OCI-LY7 (cell line): ENCODE measurements at regions not wholly inside any gene's neighbourhood (a gene's known extent, or its start where the extent isn't known, plus 50 kb on each side); places are given as distances from the start of the nearest gene placed in this dataset.
"Not testable (repeated sequence)": the region's sequence is repeated elsewhere in the genome, so short reads cannot be mapped to it uniquely, and the experiment has no call there.

Source experiments
- BruUV-seq: library from RNA; stranded (reverse); fragments of 400-500 nt; replicated peaks from 2 replicates; lab custom pipeline; 2021; lab: Mats Ljungman, UMichigan
- CTCF ChIA-PET: fragments of 300-600 bp; sonication (Branson Sonifier 250); formaldehyde crosslinking; loops from one replicate; lab custom pipeline; 2022; ENCODE audit warnings: antibody characterized with exemption; ENCODE audit not compliant: unreplicated experiment; lab: Charles Lee
- POLR2A ChIA-PET: fragments of 300-600 bp; sonication (Branson Sonifier 250); formaldehyde crosslinking; loops from one replicate; lab custom pipeline; 2022; ENCODE audit warnings: antibody characterized with exemption; lab: Charles Lee
- DNase-seq: peaks from one replicate; pipeline ENCODE4 v3.0.0-alpha.2; 2015; ENCODE audit warnings: low spot score
- H2AFZ ChIP-seq: fragments of 200-600 bp; sonication (generic), shearing (Covaris generic); 2 replicates; pipeline ENCODE4 v1.6.1; 2014; ENCODE audit warnings: mild to moderate bottlenecking, antibody characterized with exemption, low read length, moderate library complexity
- H3K27ac ChIP-seq: fragments of 200-600 bp; sonication (generic); 2 replicates; pipeline ENCODE4 v1.5.1; 2014; ENCODE audit warnings: mixed run types, low read depth, mild to moderate bottlenecking, moderate library complexity, low read length, inconsistent platforms; ENCODE audit not compliant: poor library complexity, severe bottlenecking
- H3K36me3 ChIP-seq: fragments of 200-600 bp; sonication (generic); 2 replicates; pipeline ENCODE4 v1.6.1; 2014; ENCODE audit warnings: mild to moderate bottlenecking, antibody characterized with exemption, low read length, moderate library complexity, mixed read lengths; ENCODE audit not compliant: insufficient read depth
- H3K4me1 ChIP-seq: fragments of 200-600 bp; sonication (generic); 2 replicates; pipeline ENCODE4 v1.5.1; 2014; ENCODE audit warnings: mild to moderate bottlenecking, low read length; ENCODE audit not compliant: insufficient read depth, poor library complexity, severe bottlenecking
- H3K4me2 ChIP-seq: fragments of 200-600 bp; sonication (generic); 2 replicates; pipeline ENCODE4 v1.6.1; 2014; ENCODE audit warnings: mild to moderate bottlenecking, low read length
- H3K4me3 ChIP-seq: fragments of 200-600 bp; sonication (generic); 2 replicates; pipeline ENCODE4 v1.5.1; 2014; ENCODE audit warnings: mild to moderate bottlenecking, low read depth, low read length; ENCODE audit not compliant: poor library complexity, severe bottlenecking
- H3K79me2 ChIP-seq: fragments of 200-600 bp; sonication (generic); 2 replicates; pipeline ENCODE4 v1.6.1; 2016; ENCODE audit warnings: low read depth, mild to moderate bottlenecking, low read length, moderate library complexity, mixed read lengths; ENCODE audit not compliant: insufficient read depth
- H3K9me2 ChIP-seq: fragments of 200-600 bp; sonication (generic); 2 replicates; pipeline ENCODE4 v1.6.1; 2016; ENCODE audit warnings: mild to moderate bottlenecking, low read length, mixed read lengths; ENCODE audit not compliant: insufficient read depth
- H3K9me3 ChIP-seq: fragments of 200-600 bp; sonication (generic); 2 replicates; pipeline ENCODE4 v1.6.1; 2014; ENCODE audit warnings: mild to moderate bottlenecking, mixed run types, low read length, mixed read lengths
- H4K20me1 ChIP-seq: fragments of 200-600 bp; sonication (generic); 2 replicates; pipeline ENCODE4 v1.6.1; 2014; ENCODE audit warnings: mild to moderate bottlenecking, antibody characterized with exemption, low read length, moderate library complexity, mixed read lengths; ENCODE audit not compliant: insufficient read depth
- EZH2phosphoT487 ChIP-seq: fragments of 200-600 bp; sonication (generic); IDR thresholded peaks from 2 replicates; pipeline ENCODE4 v1.6.1; 2018; ENCODE audit warnings: low read depth, borderline replicate concordance, mild to moderate bottlenecking, mixed run types, antibody characterized with exemption, low read length, moderate library complexity, mixed read lengths
- intact Hi-C: fragments of 100-400 bp; cut with micrococcal nuclease; formaldehyde crosslinking; loops from one replicate; pipeline ENCODE4 v1.10.0; 2022; ENCODE audit not compliant: unreplicated experiment
- TF ChIP-seq, protein P1 (sequence below): fragments of 200-600 bp; sonication (generic); conservative IDR thresholded peaks from 2 replicates; pipeline ENCODE4 v1.5.1; 2014; ENCODE audit warnings: mild to moderate bottlenecking, antibody characterized with exemption, low read length, moderate library complexity, mixed read lengths

DNA sequence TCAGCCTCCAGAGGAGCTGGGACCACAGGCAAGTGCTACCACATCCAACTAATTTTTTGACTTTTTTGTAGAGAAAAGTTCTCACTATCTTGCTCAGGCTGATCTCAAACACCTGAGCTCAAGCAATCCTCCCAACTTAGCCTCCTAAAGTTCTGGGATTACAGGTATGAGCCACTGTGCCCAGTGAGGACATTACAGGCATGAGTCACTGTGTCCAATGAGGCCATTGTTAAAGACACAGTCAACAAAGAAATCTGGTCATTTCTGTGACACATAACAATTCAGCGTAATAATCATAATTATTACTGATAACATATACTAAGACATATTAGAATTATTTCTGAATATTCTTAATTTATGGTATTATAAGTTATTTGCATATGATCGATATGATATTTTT lies 463.4 kb upstream of the NDN start:
- BruUV-seq = no TSS peak
- H3K9me2 ChIP-seq = no peaks in the 10 kb centered on the region
- H3K9me3 ChIP-seq = no peaks in the 10 kb centered on the region
- DNase-seq = no peak
- H3K4me3 ChIP-seq = no peak overlapping the region
- ChIA-PET POLR2A (no interaction called here), CTCF (no interaction called here)
- intact Hi-C loops = no loop called here
- no peak overlapping the region for H3K4me2 ChIP-seq
- H4K20me1 ChIP-seq = no peaks in the 10 kb centered on the region
- H3K27ac ChIP-seq = no peak overlapping the region
- no peak for TF ChIP-seq EZH2phosphoT487
- TF ChIP-seq, protein P1, sequence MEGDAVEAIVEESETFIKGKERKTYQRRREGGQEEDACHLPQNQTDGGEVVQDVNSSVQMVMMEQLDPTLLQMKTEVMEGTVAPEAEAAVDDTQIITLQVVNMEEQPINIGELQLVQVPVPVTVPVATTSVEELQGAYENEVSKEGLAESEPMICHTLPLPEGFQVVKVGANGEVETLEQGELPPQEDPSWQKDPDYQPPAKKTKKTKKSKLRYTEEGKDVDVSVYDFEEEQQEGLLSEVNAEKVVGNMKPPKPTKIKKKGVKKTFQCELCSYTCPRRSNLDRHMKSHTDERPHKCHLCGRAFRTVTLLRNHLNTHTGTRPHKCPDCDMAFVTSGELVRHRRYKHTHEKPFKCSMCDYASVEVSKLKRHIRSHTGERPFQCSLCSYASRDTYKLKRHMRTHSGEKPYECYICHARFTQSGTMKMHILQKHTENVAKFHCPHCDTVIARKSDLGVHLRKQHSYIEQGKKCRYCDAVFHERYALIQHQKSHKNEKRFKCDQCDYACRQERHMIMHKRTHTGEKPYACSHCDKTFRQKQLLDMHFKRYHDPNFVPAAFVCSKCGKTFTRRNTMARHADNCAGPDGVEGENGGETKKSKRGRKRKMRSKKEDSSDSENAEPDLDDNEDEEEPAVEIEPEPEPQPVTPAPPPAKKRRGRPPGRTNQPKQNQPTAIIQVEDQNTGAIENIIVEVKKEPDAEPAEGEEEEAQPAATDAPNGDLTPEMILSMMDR = no peak
- no peak overlapping the region for H2AFZ ChIP-seq
- H3K4me1 ChIP-seq = no peaks in the 10 kb centered on the region
- H3K79me2 ChIP-seq = no peaks in the 10 kb centered on the region
- no peaks in the 10 kb centered on the region for H3K36me3 ChIP-seq

DNA sequence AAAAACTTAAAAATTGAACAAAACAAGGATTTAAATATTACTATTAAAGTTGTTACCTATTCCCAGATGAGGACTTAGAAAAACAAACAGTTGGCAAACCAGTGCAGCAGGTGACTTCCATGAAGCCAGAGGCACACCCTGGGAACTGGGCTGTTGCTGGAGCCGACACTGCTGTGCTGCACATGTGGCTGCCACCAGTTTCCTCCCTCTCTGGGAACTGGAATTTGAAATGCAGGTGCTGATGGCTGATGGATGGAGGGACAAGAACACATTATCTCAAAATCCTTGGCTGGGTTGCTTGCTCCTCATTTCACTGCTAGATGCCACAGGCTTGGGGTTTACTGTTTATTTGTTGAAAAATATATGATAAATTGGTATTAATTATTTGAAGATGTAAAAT lies 471.2 kb upstream of the NDN start:
- DNase-seq, POLR2A ChIA-PET, H3K27ac ChIP-seq, H3K36me3 ChIP-seq, BruUV-seq, intact Hi-C loops, H3K4me1 ChIP-seq, H3K9me2 ChIP-seq, H3K4me3 ChIP-seq, H2AFZ ChIP-seq, H4K20me1 ChIP-seq, H3K9me3 ChIP-seq, H3K79me2 ChIP-seq, H3K4me2 ChIP-seq, CTCF ChIA-PET: not testable (repeated sequence)

DNA sequence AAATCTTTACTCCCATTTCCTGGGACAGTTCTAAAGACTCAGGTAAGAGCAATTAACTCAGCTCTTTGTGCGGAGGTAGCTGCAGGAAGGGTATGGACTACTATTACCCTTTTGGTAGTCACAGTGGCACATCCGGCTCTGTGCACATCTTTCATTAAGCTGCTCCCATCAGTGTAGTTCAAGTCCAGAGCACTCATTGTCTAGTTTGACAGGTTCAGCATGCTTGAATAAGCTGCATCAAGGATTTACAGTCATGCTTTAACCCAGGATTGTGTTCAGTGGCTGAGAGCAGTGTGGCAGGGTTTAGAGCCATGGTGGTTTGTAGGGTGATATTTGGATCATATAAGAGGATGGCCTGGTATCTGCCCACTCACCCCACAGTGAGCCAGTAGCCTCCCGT lies 478.4 kb upstream of the NDN start:
- POLR2A ChIA-PET, H3K79me2 ChIP-seq, H3K4me2 ChIP-seq, H4K20me1 ChIP-seq, BruUV-seq, CTCF ChIA-PET, H3K27ac ChIP-seq, DNase-seq, intact Hi-C loops, H3K9me2 ChIP-seq, H3K4me3 ChIP-seq, H2AFZ ChIP-seq, H3K4me1 ChIP-seq, H3K36me3 ChIP-seq, H3K9me3 ChIP-seq: not testable (repeated sequence)

DNA sequence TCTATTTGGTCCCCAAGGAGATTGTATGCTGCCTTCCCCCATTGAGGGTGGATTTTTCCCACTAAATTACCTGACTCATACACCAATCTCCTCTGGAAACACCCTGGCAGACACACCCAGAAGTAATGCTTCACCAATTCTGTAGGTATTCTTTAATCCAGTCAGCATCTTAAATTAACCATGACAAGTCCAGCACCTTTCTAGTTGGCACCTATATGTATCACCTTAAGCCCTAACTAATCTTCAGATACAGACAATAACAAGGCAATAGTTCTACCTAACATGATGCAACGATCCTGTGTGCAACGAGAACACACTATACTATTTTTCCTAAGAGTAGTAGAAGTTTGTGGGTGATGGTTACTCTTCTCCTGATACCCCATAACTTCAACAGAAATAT lies 473.3 kb upstream of the NPAP1 start:
- H3K4me3 ChIP-seq, H4K20me1 ChIP-seq, POLR2A ChIA-PET, CTCF ChIA-PET, H3K9me3 ChIP-seq, H2AFZ ChIP-seq, BruUV-seq, H3K4me1 ChIP-seq, H3K36me3 ChIP-seq, H3K79me2 ChIP-seq, H3K9me2 ChIP-seq, H3K27ac ChIP-seq, intact Hi-C loops, DNase-seq, H3K4me2 ChIP-seq: not testable (repeated sequence)

DNA sequence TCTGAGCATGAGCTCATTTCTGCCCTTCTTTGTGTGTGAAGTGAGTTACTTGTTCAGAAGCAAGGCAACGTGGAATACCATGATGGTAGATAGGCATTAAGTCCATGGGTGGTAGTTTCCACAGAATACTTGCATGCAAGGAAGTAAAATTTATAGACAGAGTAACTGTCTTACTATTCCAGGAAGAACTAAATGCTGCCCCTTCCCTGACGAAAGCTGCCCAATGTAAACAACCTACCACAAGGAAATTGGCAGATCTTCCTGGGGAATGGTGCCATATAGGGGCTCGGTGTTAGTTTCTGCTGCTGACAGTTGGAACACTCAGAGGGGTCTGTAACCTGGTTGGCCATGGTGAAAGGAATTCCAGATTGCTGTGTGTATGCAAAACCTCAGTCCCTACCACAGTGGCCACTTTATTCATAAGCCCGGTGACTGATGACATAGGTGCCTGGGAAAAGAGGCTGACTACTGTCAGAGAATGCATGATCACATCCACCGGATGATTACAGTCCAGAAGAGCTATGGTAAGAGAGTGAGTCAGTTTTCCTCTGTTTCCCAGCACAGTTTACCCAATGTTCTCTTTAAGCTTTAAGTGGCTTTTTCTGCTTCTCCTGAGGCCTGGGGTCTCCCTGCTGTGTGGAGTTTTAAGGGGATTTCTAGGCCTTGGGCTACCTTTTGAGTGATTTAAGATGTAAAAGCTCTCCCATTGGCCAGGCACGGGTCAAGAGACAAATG lies 463.7 kb upstream of the NPAP1 start:
- H3K4me2 ChIP-seq, H3K4me3 ChIP-seq, H3K4me1 ChIP-seq, H3K9me3 ChIP-seq, H3K27ac ChIP-seq, BruUV-seq, intact Hi-C loops, H2AFZ ChIP-seq, H4K20me1 ChIP-seq, CTCF ChIA-PET, H3K79me2 ChIP-seq, DNase-seq, H3K36me3 ChIP-seq, H3K9me2 ChIP-seq, POLR2A ChIA-PET: not testable (repeated sequence)
